Natural killer cell (primary cell): ENCODE measurements at regions not wholly inside any gene's neighbourhood (a gene's known extent, or its start where the extent isn't known, plus 50 kb on each side); places are given as distances from the start of the nearest gene placed in this dataset.

Source experiments
- ATAC-seq, 3 donors: fragments of 150-1000 bp in 2 of 3; fragments of 200-7000 bp in 1 of 3; cut with Tn5 transposase; 1 replicate in 1 of 3; 2 replicates in 2 of 3; pipeline ENCODE4 v1.10.0; 2021; ENCODE audit warnings: mild to moderate bottlenecking in 2 of 3, moderate library complexity in 2 of 3
- DNase-seq, 2 donors: peaks; one replicate each; pipeline versions ENCODE4 v3.0.0 to v3.0.0-alpha.2; 2013 to 2021; ENCODE audit warnings: mixed read lengths in 1 of 2
- H3K27ac ChIP-seq: one replicate; pipeline ENCODE4 v1.5.1; 2013; ENCODE audit warnings: mild to moderate bottlenecking, low read length
- H3K27me3 ChIP-seq: one replicate; pipeline ENCODE4 v1.6.1; 2013; ENCODE audit warnings: low read length; ENCODE audit not compliant: control insufficient read depth, insufficient read depth
- H3K36me3 ChIP-seq: one replicate; pipeline ENCODE4 v1.6.1; 2013; ENCODE audit warnings: low read length; ENCODE audit not compliant: control insufficient read depth, insufficient read depth
- H3K4me1 ChIP-seq: one replicate; pipeline ENCODE4 v1.6.1; 2013; ENCODE audit warnings: low read length; ENCODE audit not compliant: control insufficient read depth, insufficient read depth
- H3K4me3 ChIP-seq: one replicate; pipeline ENCODE4 v1.5.1; 2013; ENCODE audit warnings: low read length
- H3K9me3 ChIP-seq: one replicate; pipeline ENCODE4 v1.6.1; 2013; ENCODE audit warnings: low read length; ENCODE audit not compliant: control insufficient read depth, insufficient read depth
- H3K27ac Mint-ChIP-seq, 2 donors: one replicate each; pipeline ENCODE4 v1.8.0; 2022; ENCODE audit warnings: mild to moderate bottlenecking in 2 of 2, mixed read lengths in 2 of 2, moderate library complexity in 1 of 2
- H3K27me3 Mint-ChIP-seq, 2 donors: one replicate each; pipeline ENCODE4 v1.8.0; 2022; ENCODE audit warnings: low read depth in 2 of 2, mixed read lengths in 2 of 2
- H3K36me3 Mint-ChIP-seq: one replicate; pipeline ENCODE4 v1.8.0; 2022; ENCODE audit warnings: mixed read lengths
- H3K4me1 Mint-ChIP-seq, 2 donors: one replicate each; pipeline ENCODE4 v1.8.0; 2022; ENCODE audit warnings: mixed read lengths in 2 of 2
- H3K4me3 Mint-ChIP-seq: one replicate; pipeline ENCODE4 v1.8.0; 2022; ENCODE audit warnings: mild to moderate bottlenecking, moderate library complexity, mixed read lengths
- H3K9me3 Mint-ChIP-seq, 2 donors: one replicate each; pipeline ENCODE4 v1.8.0; 2022; ENCODE audit warnings: mixed read lengths in 2 of 2
- WGBS: methylation state at CpG from one replicate; pipeline ENCODE4 v1.1.7; 2013; ENCODE audit warnings: missing lambda C conversion rate; ENCODE audit not compliant: insufficient coverage; 5-methylcytosine and 5-hydroxymethylcytosine counted together
- intact Hi-C: fragments of 100-400 bp; cut with micrococcal nuclease; formaldehyde crosslinking; loops from one replicate; pipeline ENCODE4 v1.14.2; 2022
- TF ChIP-seq, protein P1 (sequence below): fragments of 200-600 bp; IDR thresholded peaks from one replicate; pipeline ENCODE4 v1.8.0; 2022; ENCODE audit warnings: antibody characterized with exemption

DNA sequence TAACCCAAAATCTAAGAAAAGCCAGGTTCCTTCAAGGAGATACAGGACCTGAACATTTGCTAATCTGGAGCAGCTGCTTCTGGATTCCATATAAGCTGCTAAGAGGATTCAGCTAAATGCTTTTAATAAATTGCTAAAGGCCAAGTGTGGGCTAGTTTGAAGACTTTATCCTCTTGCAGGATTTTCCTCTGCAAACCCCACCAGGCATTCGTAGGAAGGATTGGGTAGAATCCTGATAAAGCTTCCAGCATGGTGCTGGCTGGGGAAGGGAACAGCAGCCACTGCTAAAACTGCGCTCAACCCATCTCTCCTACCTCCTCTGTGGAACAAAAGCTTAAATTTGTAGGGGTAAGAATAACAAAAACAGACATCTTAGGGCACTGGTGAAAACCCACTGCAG is 61.3 kb upstream of the TAB3 start:
- Mint-ChIP-seq H3K27me3 (peaks cover 0 to 7% of the 10 kb centered on the region in 2 donors), H3K36me3 (no peaks in the 10 kb centered on the region), H3K27ac (no peak overlapping the region), H3K9me3 (no peaks in the 10 kb centered on the region), H3K4me3 (no peak overlapping the region), H3K4me1 (no peaks in the 10 kb centered on the region)
- H3K9me3 ChIP-seq = no peaks in the 10 kb centered on the region
- DNase-seq = no peak
- no peak for ATAC-seq
- H3K4me1 ChIP-seq = no peaks in the 10 kb centered on the region
- no peak overlapping the region for H3K27ac ChIP-seq
- WGBS = no CpG with 5 or more reads among the region's 2 CpGs
- intact Hi-C loops = no loop called here
- H3K27me3 ChIP-seq = no peaks in the 10 kb centered on the region
- TF ChIP-seq, protein P1, sequence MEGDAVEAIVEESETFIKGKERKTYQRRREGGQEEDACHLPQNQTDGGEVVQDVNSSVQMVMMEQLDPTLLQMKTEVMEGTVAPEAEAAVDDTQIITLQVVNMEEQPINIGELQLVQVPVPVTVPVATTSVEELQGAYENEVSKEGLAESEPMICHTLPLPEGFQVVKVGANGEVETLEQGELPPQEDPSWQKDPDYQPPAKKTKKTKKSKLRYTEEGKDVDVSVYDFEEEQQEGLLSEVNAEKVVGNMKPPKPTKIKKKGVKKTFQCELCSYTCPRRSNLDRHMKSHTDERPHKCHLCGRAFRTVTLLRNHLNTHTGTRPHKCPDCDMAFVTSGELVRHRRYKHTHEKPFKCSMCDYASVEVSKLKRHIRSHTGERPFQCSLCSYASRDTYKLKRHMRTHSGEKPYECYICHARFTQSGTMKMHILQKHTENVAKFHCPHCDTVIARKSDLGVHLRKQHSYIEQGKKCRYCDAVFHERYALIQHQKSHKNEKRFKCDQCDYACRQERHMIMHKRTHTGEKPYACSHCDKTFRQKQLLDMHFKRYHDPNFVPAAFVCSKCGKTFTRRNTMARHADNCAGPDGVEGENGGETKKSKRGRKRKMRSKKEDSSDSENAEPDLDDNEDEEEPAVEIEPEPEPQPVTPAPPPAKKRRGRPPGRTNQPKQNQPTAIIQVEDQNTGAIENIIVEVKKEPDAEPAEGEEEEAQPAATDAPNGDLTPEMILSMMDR = no peak
- H3K4me3 ChIP-seq = no peak overlapping the region
- no peaks in the 10 kb centered on the region for H3K36me3 ChIP-seq

DNA sequence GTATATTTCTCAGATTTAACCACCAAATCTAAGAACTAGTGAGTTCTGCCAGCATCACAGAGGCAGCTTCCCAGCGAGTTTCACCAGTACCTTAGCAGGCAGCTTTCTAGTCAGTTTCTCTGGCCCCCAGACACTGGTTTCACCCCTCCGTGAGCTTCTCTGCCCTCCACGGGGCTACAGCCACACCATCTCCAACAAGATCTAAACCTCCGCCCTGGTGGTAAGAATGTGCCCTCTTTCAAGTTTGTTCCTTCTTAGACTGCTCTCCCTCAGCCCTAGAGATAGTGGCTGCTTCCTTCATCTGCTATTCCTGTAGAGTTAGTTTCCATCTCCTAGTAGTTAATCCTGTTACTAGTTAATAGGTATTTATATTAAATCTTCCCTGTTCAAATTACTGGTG is 60.5 kb upstream of the TAB3 start:
- TF ChIP-seq, protein P1 = no peak
- H3K27ac Mint-ChIP-seq = no peak overlapping the region
- no peaks in the 10 kb centered on the region for H3K9me3 ChIP-seq
- H3K4me1 Mint-ChIP-seq = no peaks in the 10 kb centered on the region
- DNase-seq (no peak), ATAC-seq (no peak)
- H3K27me3 ChIP-seq = no peaks in the 10 kb centered on the region
- H3K4me3 Mint-ChIP-seq = no peak overlapping the region
- H3K9me3 Mint-ChIP-seq = no peaks in the 10 kb centered on the region
- H3K36me3 Mint-ChIP-seq = no peaks in the 10 kb centered on the region
- no peak overlapping the region for H3K27ac ChIP-seq
- H3K4me3 ChIP-seq = no peak overlapping the region
- no peaks in the 10 kb centered on the region for H3K4me1 ChIP-seq
- peaks cover 0 to 7% of the 10 kb centered on the region in 2 donors for H3K27me3 Mint-ChIP-seq
- H3K36me3 ChIP-seq = no peaks in the 10 kb centered on the region
- intact Hi-C loops = no loop called here
- 71% methylated on average over 3 of the region's 4 CpGs for WGBS

DNA sequence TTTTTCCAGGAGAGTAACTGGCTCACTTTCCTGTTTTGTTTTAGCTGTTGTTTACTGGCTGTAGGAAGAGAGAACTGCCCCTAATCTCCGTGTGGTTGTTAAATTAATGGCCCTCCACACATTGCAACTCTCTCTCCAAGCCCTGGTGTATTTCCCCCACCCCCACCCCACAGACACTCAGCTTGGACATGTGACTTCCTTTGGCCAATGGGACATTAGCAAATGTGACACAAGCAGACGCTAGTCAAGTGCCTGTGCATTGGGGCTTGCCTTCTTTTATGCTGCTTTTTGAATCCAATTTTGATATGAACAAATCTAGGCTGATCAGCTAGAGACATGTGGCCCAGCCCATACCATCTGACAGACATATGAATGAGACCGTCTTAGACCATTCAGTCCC is 59.6 kb upstream of the TAB3 start:
- peaks cover 0 to 7% of the 10 kb centered on the region in 2 donors for H3K27me3 Mint-ChIP-seq
- H3K36me3 ChIP-seq = no peaks in the 10 kb centered on the region
- H3K27ac ChIP-seq = no peak overlapping the region
- H3K9me3 ChIP-seq = no peaks in the 10 kb centered on the region
- TF ChIP-seq, protein P1 = no peak
- H3K36me3 Mint-ChIP-seq = no peaks in the 10 kb centered on the region
- H3K27me3 ChIP-seq = no peaks in the 10 kb centered on the region
- intact Hi-C loops = no loop called here
- DNase-seq = no peak
- no peak overlapping the region for H3K4me3 Mint-ChIP-seq
- ATAC-seq = no peak
- H3K9me3 Mint-ChIP-seq = no peaks in the 10 kb centered on the region
- whole genome bisulfite sequencing = 91% methylated on average over 3 of the region's 3 CpGs
- H3K4me1 ChIP-seq = no peaks in the 10 kb centered on the region
- no peak overlapping the region for H3K27ac Mint-ChIP-seq
- H3K4me1 Mint-ChIP-seq = no peaks in the 10 kb centered on the region
- no peak overlapping the region for H3K4me3 ChIP-seq

DNA sequence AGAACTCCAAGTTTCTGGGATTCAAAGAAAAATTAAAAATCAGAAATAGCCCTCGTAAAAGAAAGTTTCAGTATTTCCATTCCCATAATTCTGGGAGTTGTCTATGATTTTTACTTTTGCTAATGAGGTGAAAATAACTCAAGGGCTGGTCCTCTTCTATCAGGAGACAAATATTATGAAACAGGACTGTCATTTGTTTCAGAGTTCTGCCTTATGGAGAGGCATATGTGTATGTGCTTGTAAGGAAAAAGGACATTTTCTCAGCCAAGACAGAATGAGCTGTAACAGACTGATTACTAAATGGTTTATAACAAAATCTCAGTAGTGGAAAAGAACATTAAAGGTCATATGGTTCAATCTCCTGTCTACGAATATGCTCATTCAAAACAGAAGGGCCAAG is 59.0 kb upstream of the TAB3 start:
- no peak overlapping the region for H3K27ac Mint-ChIP-seq
- no peaks in the 10 kb centered on the region for H3K4me1 Mint-ChIP-seq
- H3K9me3 Mint-ChIP-seq = no peaks in the 10 kb centered on the region
- no CpG with 5 or more reads among the region's 2 CpGs for WGBS
- no peak overlapping the region for H3K4me3 Mint-ChIP-seq
- H3K4me3 ChIP-seq = no peak overlapping the region
- intact Hi-C loops = no loop called here
- H3K36me3 Mint-ChIP-seq = no peaks in the 10 kb centered on the region
- no peaks in the 10 kb centered on the region for H3K9me3 ChIP-seq
- no peak overlapping the region for H3K27ac ChIP-seq
- no peaks in the 10 kb centered on the region for H3K36me3 ChIP-seq
- TF ChIP-seq, protein P1 = no peak
- peaks cover 0 to 7% of the 10 kb centered on the region in 2 donors for H3K27me3 Mint-ChIP-seq
- DNase-seq = no peak
- no peaks in the 10 kb centered on the region for H3K27me3 ChIP-seq
- no peak for ATAC-seq
- H3K4me1 ChIP-seq = no peaks in the 10 kb centered on the region
